ENCODE measurements at regions not wholly inside any gene's neighbourhood (a gene's known extent, or its start where the extent isn't known, plus 50 kb on each side); places are given as distances from the start of the nearest gene placed in this dataset.

DNA sequence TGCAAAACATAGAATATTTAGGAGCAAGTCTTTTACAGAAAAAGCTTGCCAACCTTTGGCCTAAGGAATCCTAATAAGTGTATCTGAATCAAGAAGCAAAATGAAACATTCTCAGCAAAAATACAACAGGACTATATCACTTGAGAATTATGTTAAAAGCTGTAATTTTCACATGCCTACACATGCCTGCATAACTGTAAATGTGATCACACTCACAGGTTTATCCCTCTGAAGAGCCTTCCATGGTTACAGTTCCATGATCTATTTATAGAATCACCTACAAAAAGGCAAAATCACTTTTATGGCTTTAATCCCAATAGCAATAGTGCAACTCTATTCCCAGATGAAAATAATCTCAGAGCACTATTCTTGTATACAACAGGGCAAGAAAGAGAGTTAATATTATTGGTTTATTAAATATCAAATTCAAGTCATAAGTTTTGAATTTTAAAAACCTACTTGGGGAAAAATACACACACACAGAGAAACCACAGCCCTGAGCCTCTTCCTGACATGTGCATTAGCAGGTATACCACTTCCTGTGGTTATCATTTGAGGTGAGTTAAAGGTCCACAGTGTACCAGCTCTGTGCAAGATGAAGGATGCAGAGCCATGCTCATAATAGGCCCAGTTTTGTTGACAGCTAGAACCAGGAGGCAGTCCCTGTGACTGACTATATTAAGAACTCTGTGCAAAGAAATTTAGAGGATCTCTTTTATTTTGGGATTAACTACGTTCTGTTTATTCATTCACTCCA, 252.5 kb upstream of the TGFBR2 start:
- TF ChIP-seq EZH2 (IDR thresholded peaks at IDR 0.05), result no peak
- TF ChIP-seq POLR2AphosphoS5 (IDR thresholded peaks at IDR 0.05; ENCODE audit: borderline replicate concordance, low read depth, low read length), result no peak
- no peak for TF ChIP-seq FOXP2 (optimal IDR thresholded peaks at IDR 0.05; ENCODE audit: control extremely low read depth, extremely low read length, insufficient read depth)
